ENCODE measurements at regions not wholly inside any gene's neighbourhood (a gene's known extent, or its start where the extent isn't known, plus 50 kb on each side); places are given as distances from the start of the nearest gene placed in this dataset.
"Not testable (repeated sequence)": the region's sequence is repeated elsewhere in the genome, so short reads cannot be mapped to it uniquely, and the experiment has no call there.

DNA sequence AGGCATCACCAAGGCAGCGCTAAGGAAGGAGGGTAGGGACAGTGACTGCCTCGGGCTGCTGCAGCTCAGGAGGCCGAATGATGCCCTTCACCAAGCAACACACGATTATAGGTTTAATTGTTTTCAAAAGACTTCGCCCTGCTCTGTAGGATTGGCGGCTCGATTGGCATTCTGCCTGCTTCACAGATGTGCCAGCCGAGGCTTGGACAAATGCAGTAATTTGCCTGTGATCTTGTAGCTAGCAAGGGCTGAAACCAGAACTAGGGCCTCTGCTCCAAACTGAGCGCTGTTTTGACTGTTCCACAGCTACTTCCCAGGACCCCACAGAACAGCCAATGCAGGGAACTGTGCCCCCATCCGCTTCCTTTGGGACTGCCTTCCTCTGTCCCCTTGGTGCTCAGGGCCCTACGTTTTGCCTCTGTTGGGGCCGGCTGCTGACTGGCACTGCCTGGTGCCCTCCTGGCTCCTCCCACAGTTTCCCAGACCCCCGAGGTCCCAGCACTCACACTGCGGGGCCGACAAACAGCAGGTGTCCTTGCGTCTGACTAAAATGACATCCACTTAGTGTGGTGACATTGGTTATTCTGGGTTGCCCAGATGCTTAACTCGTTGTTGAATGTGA lies 62.6 kb upstream of the EN2 start (continued):
- TF ChIP-seq, protein P1, sequence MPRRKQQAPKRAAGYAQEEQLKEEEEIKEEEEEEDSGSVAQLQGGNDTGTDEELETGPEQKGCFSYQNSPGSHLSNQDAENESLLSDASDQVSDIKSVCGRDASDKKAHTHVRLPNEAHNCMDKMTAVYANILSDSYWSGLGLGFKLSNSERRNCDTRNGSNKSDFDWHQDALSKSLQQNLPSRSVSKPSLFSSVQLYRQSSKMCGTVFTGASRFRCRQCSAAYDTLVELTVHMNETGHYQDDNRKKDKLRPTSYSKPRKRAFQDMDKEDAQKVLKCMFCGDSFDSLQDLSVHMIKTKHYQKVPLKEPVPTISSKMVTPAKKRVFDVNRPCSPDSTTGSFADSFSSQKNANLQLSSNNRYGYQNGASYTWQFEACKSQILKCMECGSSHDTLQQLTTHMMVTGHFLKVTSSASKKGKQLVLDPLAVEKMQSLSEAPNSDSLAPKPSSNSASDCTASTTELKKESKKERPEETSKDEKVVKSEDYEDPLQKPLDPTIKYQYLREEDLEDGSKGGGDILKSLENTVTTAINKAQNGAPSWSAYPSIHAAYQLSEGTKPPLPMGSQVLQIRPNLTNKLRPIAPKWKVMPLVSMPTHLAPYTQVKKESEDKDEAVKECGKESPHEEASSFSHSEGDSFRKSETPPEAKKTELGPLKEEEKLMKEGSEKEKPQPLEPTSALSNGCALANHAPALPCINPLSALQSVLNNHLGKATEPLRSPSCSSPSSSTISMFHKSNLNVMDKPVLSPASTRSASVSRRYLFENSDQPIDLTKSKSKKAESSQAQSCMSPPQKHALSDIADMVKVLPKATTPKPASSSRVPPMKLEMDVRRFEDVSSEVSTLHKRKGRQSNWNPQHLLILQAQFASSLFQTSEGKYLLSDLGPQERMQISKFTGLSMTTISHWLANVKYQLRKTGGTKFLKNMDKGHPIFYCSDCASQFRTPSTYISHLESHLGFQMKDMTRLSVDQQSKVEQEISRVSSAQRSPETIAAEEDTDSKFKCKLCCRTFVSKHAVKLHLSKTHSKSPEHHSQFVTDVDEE (CRISPR knock-in tag; IDR thresholded peaks at IDR 0.05): no peak
- no peak for TF ChIP-seq ZFP30 (CRISPR knock-in tag; IDR thresholded peaks at IDR 0.05)
- TF ChIP-seq ZC3H10 (CRISPR knock-in tag; IDR thresholded peaks at IDR 0.05): no peak
- no peak for TF ChIP-seq GLIS3 (CRISPR knock-in tag; IDR thresholded peaks at IDR 0.05)
- TF ChIP-seq CSDC2 (CRISPR knock-in tag; IDR thresholded peaks at IDR 0.05): no peak
- no peak for TF ChIP-seq SNAI2 (CRISPR knock-in tag; IDR thresholded peaks at IDR 0.05)
- TF ChIP-seq, protein P2, sequence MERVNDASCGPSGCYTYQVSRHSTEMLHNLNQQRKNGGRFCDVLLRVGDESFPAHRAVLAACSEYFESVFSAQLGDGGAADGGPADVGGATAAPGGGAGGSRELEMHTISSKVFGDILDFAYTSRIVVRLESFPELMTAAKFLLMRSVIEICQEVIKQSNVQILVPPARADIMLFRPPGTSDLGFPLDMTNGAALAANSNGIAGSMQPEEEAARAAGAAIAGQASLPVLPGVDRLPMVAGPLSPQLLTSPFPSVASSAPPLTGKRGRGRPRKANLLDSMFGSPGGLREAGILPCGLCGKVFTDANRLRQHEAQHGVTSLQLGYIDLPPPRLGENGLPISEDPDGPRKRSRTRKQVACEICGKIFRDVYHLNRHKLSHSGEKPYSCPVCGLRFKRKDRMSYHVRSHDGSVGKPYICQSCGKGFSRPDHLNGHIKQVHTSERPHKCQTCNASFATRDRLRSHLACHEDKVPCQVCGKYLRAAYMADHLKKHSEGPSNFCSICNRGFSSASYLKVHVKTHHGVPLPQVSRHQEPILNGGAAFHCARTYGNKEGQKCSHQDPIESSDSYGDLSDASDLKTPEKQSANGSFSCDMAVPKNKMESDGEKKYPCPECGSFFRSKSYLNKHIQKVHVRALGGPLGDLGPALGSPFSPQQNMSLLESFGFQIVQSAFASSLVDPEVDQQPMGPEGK (CRISPR knock-in tag; IDR thresholded peaks at IDR 0.05; ENCODE audit: borderline replicate concordance): no peak
- TF ChIP-seq, protein P3, sequence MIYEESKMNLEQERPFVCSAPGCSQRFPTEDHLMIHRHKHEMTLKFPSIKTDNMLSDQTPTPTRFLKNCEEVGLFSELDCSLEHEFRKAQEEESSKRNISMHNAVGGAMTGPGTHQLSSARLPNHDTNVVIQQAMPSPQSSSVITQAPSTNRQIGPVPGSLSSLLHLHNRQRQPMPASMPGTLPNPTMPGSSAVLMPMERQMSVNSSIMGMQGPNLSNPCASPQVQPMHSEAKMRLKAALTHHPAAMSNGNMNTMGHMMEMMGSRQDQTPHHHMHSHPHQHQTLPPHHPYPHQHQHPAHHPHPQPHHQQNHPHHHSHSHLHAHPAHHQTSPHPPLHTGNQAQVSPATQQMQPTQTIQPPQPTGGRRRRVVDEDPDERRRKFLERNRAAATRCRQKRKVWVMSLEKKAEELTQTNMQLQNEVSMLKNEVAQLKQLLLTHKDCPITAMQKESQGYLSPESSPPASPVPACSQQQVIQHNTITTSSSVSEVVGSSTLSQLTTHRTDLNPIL (CRISPR knock-in tag; IDR thresholded peaks at IDR 0.05; ENCODE audit: low read depth): no peak
- no peak for TF ChIP-seq ARNTL (CRISPR knock-in tag; IDR thresholded peaks at IDR 0.05; ENCODE audit: borderline replicate concordance, low read depth)
- no peak for TF ChIP-seq ESRRG (CRISPR knock-in tag; IDR thresholded peaks at IDR 0.05)
- TF ChIP-seq TOX (CRISPR knock-in tag; IDR thresholded peaks at IDR 0.05; ENCODE audit: borderline replicate concordance): no peak
- no peak for TF ChIP-seq PPARA (CRISPR knock-in tag; IDR thresholded peaks at IDR 0.05; ENCODE audit: borderline replicate concordance)

DNA sequence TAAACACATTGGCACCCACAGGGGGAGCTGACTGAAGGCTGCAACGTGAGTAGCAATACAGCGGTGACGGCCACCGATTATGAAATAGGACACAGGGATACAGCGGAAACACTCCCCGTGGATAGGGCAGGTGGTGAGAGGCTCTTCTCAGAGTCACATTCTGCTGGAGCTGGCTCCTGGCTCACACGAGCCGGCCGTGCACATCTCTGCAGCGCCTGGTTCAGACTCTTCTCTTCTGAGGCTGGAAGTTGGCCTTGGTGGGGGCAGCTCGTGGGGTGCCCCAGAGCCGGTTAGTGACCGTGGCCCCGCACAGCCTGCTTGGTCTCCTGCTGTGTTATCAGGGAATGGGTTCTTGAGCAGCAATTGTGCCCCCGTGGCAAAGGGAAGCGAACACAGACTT lies 61.3 kb upstream of the EN2 start:
- TF ChIP-seq, protein P1 (CRISPR knock-in tag; IDR thresholded peaks at IDR 0.05): no peak
- no peak for TF ChIP-seq BACH2 (CRISPR knock-in tag; IDR thresholded peaks at IDR 0.05; ENCODE audit: borderline replicate concordance)
- ATAC-seq: no peak

DNA sequence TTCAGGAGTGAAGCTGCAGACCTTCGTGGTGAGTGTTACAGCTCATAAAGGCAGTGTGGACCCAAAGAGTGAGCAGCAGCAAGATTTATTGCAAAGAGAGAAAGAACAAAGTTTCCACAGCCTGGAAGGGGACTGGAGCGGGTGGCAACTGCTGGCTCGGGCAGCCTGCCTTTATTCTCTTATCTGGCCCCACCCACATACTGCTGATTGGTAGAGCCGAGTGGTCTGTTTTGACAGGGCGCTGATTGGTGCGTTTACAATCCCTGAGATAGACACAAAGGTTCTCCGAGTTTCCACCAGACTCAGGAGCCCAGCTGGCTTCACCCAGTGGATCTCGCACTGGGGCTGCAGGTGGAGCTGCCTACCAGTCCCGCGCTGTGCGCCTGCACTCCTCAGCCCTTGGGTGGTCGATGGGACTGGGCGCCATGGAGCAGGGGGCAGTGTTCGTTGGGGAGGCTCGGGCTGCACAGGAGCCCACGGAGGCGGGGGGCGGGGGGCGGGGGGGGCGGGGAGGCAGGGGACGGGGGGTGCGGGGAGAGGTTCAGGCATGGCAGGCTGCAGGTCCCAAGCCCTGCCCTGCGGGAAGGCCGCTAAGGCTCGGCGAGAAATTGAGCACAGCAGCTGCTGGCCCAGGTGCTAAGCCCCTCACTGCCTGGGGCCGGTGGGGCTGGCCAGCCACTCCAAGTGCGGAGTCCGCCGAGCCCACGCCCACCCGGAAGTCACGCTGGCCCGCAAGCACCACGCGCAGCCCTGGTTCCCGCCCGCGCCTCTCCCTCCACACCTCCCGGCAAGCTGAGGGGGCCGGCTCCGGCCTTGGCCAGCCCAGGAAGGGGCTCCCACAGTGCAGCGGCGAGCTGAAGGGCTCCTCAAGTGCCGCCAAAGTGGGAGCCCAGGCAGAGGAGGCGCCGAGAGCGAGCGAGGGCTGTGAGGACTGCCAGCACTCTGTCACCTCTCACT lies 59.9 kb upstream of the EN2 start:
- ATAC-seq: not testable (repeated sequence)

DNA sequence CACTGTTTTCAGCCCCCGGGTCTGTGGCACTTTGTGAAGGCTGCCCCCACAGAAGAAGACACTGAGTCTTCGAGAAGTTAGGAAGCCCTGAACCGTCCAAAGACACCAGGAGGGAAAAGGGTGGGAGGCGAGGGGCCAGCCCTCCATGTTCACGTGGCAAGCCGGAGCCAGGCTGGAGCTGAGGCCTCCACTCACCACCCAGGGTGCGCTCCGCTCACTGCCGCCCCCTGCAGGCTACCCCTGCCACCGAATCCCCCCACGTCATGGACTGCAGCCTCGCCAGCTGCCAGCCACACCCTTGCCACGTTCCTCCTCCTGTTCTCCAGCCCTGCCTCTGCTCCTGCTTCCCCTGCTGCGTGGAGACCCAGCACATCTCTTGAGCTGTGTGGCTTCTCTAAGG lies 59.0 kb upstream of the EN2 start:
- ATAC-seq: peak; percentile 57
- TF ChIP-seq SNAI2 (CRISPR knock-in tag; IDR thresholded peaks at IDR 0.05): no peak
- TF ChIP-seq, protein P3 (CRISPR knock-in tag; IDR thresholded peaks at IDR 0.05; ENCODE audit: low read depth): no peak
- no peak for TF ChIP-seq ZNF70 (CRISPR knock-in tag; IDR thresholded peaks at IDR 0.05)
- no peak for TF ChIP-seq OSR1 (CRISPR knock-in tag; IDR thresholded peaks at IDR 0.05)
- no peak for TF ChIP-seq GLIS3 (CRISPR knock-in tag; IDR thresholded peaks at IDR 0.05)
- no peak for TF ChIP-seq TCF4 (CRISPR knock-in tag; IDR thresholded peaks at IDR 0.05; ENCODE audit: borderline replicate concordance)
- TF ChIP-seq ZFP3 (CRISPR knock-in tag; IDR thresholded peaks at IDR 0.05): no peak
- no peak for TF ChIP-seq ARNTL (CRISPR knock-in tag; IDR thresholded peaks at IDR 0.05; ENCODE audit: borderline replicate concordance, low read depth)
- TF ChIP-seq, protein P1 (CRISPR knock-in tag; IDR thresholded peaks at IDR 0.05): no peak
- TF ChIP-seq, protein P4, sequence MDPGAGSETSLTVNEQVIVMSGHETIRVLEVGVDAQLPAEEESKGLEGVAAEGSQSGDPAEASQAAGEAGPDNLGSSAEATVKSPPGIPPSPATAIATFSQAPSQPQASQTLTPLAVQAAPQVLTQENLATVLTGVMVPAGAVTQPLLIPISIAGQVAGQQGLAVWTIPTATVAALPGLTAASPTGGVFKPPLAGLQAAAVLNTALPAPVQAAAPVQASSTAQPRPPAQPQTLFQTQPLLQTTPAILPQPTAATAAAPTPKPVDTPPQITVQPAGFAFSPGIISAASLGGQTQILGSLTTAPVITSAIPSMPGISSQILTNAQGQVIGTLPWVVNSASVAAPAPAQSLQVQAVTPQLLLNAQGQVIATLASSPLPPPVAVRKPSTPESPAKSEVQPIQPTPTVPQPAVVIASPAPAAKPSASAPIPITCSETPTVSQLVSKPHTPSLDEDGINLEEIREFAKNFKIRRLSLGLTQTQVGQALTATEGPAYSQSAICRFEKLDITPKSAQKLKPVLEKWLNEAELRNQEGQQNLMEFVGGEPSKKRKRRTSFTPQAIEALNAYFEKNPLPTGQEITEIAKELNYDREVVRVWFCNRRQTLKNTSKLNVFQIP (CRISPR knock-in tag; IDR thresholded peaks at IDR 0.05; ENCODE audit: borderline replicate concordance, low read depth): no peak
- no peak for TF ChIP-seq PPARA (CRISPR knock-in tag; IDR thresholded peaks at IDR 0.05; ENCODE audit: borderline replicate concordance)
